WTC11 (cell line): ENCODE measurements at regions not wholly inside any gene's neighbourhood (a gene's known extent, or its start where the extent isn't known, plus 50 kb on each side); places are given as distances from the start of the nearest gene placed in this dataset.

Experiments
- ATAC-seq: fragments of 200-7000 bp; cut with Tn5 transposase; 2 replicates; pipeline ENCODE4 v1.10.0; 2021; ENCODE audit warnings: mild to moderate bottlenecking, moderate library complexity
- CTCF ChIA-PET: fragments of 300-600 bp; sonication (Branson Sonifier 250); formaldehyde crosslinking; loops from one replicate; lab custom pipeline; 2021; ENCODE audit warnings: antibody characterized with exemption; lab: Charles Lee
- POLR2A ChIA-PET: fragments of 350-600 bp; sonication (Branson Sonifier 250); formaldehyde crosslinking; loops from one replicate; lab custom pipeline; 2021; ENCODE audit warnings: antibody characterized with exemption; lab: Charles Lee
- DNase-seq: peaks from one replicate; pipeline ENCODE4 v3.0.0; 2021; ENCODE audit warnings: low spot score
- H3K27ac Mint-ChIP-seq: 2 replicates; pipeline ENCODE4 v1.8.0; 2021; ENCODE audit warnings: mixed read lengths
- H3K27me3 Mint-ChIP-seq: 2 replicates; pipeline ENCODE4 v1.8.0; 2021; ENCODE audit warnings: low read depth, mild to moderate bottlenecking, moderate library complexity, mixed read lengths
- H3K36me3 Mint-ChIP-seq: 2 replicates; pipeline ENCODE4 v1.8.0; 2021; ENCODE audit warnings: mixed read lengths
- H3K4me1 Mint-ChIP-seq: 2 replicates; pipeline ENCODE4 v1.8.0; 2022; ENCODE audit warnings: mixed read lengths
- H3K4me3 Mint-ChIP-seq: 2 replicates; pipeline ENCODE4 v1.8.0; 2021; ENCODE audit warnings: mild to moderate bottlenecking, moderate library complexity, mixed read lengths
- H3K9me3 Mint-ChIP-seq: 2 replicates; pipeline ENCODE4 v1.8.0; 2021; ENCODE audit warnings: mixed read lengths
- AFF4 ChIP-seq: sonication (generic); formaldehyde crosslinking; IDR thresholded peaks from 2 replicates; pipeline ENCODE4 v1.8.1; 2023; ENCODE audit warnings: mild to moderate bottlenecking, missing genetic modification reagents, borderline replicate concordance
- ATF1 ChIP-seq: sonication (generic); formaldehyde crosslinking; IDR thresholded peaks from 2 replicates; pipeline ENCODE4 v1.8.1; 2023; ENCODE audit warnings: mild to moderate bottlenecking, moderate library complexity, missing genetic modification reagents
- CBFB ChIP-seq: sonication (generic); formaldehyde crosslinking; IDR thresholded peaks from 2 replicates; pipeline ENCODE4 v1.8.1; 2022; ENCODE audit warnings: mild to moderate bottlenecking, low read depth, missing genetic modification reagents
- CDX4 ChIP-seq: fragments of 250-450 bp; sonication (Bioruptor Pico); IDR thresholded peaks from 2 replicates; pipeline ENCODE4 v1.9.0; 2021; ENCODE audit warnings: moderate library complexity, mild to moderate bottlenecking, inconsistent platforms, borderline replicate concordance
- E2F1 ChIP-seq: sonication (generic); formaldehyde crosslinking; IDR thresholded peaks from 2 replicates; pipeline ENCODE4 v1.8.0; 2022; ENCODE audit warnings: mild to moderate bottlenecking, missing genetic modification reagents
- ELF4 ChIP-seq: sonication (generic); formaldehyde crosslinking; IDR thresholded peaks from 2 replicates; pipeline ENCODE4 v1.8.1; 2022; ENCODE audit warnings: low read depth, mild to moderate bottlenecking, moderate library complexity, missing genetic modification reagents
- ERG ChIP-seq: fragments of 250-450 bp; sonication (Bioruptor Pico); IDR thresholded peaks from 2 replicates; pipeline ENCODE4 v1.8.0; 2021; ENCODE audit warnings: mild to moderate bottlenecking
- GABPB1 ChIP-seq: sonication (generic); formaldehyde crosslinking; IDR thresholded peaks from 2 replicates; pipeline ENCODE4 v1.8.1; 2023; ENCODE audit warnings: mild to moderate bottlenecking, missing genetic modification reagents
- IRF1 ChIP-seq: sonication (generic); formaldehyde crosslinking; IDR thresholded peaks from 2 replicates; pipeline ENCODE4 v1.8.0; 2023; ENCODE audit warnings: missing genetic modification reagents
- NFE2L1 ChIP-seq: sonication (generic); formaldehyde crosslinking; IDR thresholded peaks from 2 replicates; pipeline ENCODE4 v1.8.1; 2023; ENCODE audit warnings: missing genetic modification reagents
- NFYB ChIP-seq: sonication (generic); formaldehyde crosslinking; conservative IDR thresholded peaks from 2 replicates; pipeline ENCODE4 v1.8.0; 2022; ENCODE audit warnings: low read depth, missing genetic modification reagents
- PRDM15 ChIP-seq: sonication (generic); formaldehyde crosslinking; IDR thresholded peaks from 2 replicates; pipeline ENCODE4 v1.8.0; 2022; ENCODE audit warnings: missing genetic modification reagents
- PREB ChIP-seq: sonication (generic); formaldehyde crosslinking; IDR thresholded peaks from 2 replicates; pipeline ENCODE4 v1.8.1; 2022; ENCODE audit warnings: mild to moderate bottlenecking, missing genetic modification reagents, moderate library complexity, borderline replicate concordance
- RELA ChIP-seq: sonication (generic); formaldehyde crosslinking; IDR thresholded peaks from 2 replicates; pipeline ENCODE4 v1.8.1; 2022; ENCODE audit warnings: missing genetic modification reagents, mild to moderate bottlenecking, borderline replicate concordance
- SMAD3 ChIP-seq: sonication (generic); formaldehyde crosslinking; IDR thresholded peaks from 2 replicates; pipeline ENCODE4 v1.8.0; 2022; ENCODE audit warnings: missing genetic modification reagents, mild to moderate bottlenecking, borderline replicate concordance
- STAT6 ChIP-seq: sonication (generic); formaldehyde crosslinking; conservative IDR thresholded peaks from 2 replicates; pipeline ENCODE4 v1.8.1; 2023; ENCODE audit warnings: mild to moderate bottlenecking, low read depth, missing genetic modification reagents, moderate library complexity
- USF1 ChIP-seq: sonication (generic); formaldehyde crosslinking; IDR thresholded peaks from 2 replicates; pipeline ENCODE4 v1.8.0; 2022; ENCODE audit warnings: mild to moderate bottlenecking, missing genetic modification reagents
- ZNF317 ChIP-seq: sonication (generic); formaldehyde crosslinking; IDR thresholded peaks from 2 replicates; pipeline ENCODE4 v1.8.1; 2023; ENCODE audit warnings: low read depth, mild to moderate bottlenecking, moderate library complexity, missing genetic modification reagents, borderline replicate concordance
- ZNF416 ChIP-seq: fragments of 250-450 bp; sonication (Bioruptor Pico); IDR thresholded peaks from 2 replicates; pipeline ENCODE4 v1.9.0; 2021; ENCODE audit warnings: mild to moderate bottlenecking, inconsistent platforms

- TF ChIP-seq ERG (CRISPR knock-in tag) (no peak), ZNF317 (CRISPR knock-in tag) (no peak), PRDM15 (CRISPR knock-in tag) (no peak)
- TF ChIP-seq, all 79 proteins: peak for 0
Observed at GRCh38 chr16:64736857-64737256, 385.0 kb downstream of the CDH11 start (continued).

GRCh38 chr16:64731891-64732290 is 390.0 kb downstream of the CDH11 start:
- Mint-ChIP-seq H3K4me3 (no peak overlapping the region), H3K36me3 (no peaks in the 10 kb centered on the region)
- DNase-seq: no peak

More at GRCh38 chr16:64731891-64732290, 390.0 kb downstream of the CDH11 start:
- Mint-ChIP-seq H3K4me1 (no peaks in the 10 kb centered on the region), H3K9me3 (no peaks in the 10 kb centered on the region), H3K27ac (no peak overlapping the region), H3K27me3 (no peaks in the 10 kb centered on the region)
- TF ChIP-seq ELF4 (CRISPR knock-in tag): no peak
- no peak for TF ChIP-seq NFYB (CRISPR knock-in tag)
- no peak for TF ChIP-seq CBFB (CRISPR knock-in tag)
- TF ChIP-seq ATF1 (CRISPR knock-in tag): no peak
- no peak for TF ChIP-seq SMAD3
- no peak for TF ChIP-seq USF1 (CRISPR knock-in tag)
- TF ChIP-seq AFF4 (CRISPR knock-in tag): no peak
- no peak for TF ChIP-seq CDX4 (CRISPR knock-in tag)
- no peak for TF ChIP-seq NFE2L1 (CRISPR knock-in tag)
- TF ChIP-seq RELA: no peak
- no peak for TF ChIP-seq PREB (CRISPR knock-in tag)
- TF ChIP-seq ZNF416 (CRISPR knock-in tag): no peak
- no peak for TF ChIP-seq STAT6 (CRISPR knock-in tag)
- no peak for TF ChIP-seq IRF1 (CRISPR knock-in tag)
- TF ChIP-seq GABPB1 (CRISPR knock-in tag): no peak
- no peak for TF ChIP-seq E2F1 (CRISPR knock-in tag)
- no peak for ATAC-seq
- ChIA-PET CTCF (no interaction called here), POLR2A (no interaction called here)
